H54 (cell line): ENCODE measurements at regions not wholly inside any gene's neighbourhood (a gene's known extent, or its start where the extent isn't known, plus 50 kb on each side); places are given as distances from the start of the nearest gene placed in this dataset.
"Not testable (repeated sequence)": the region's sequence is repeated elsewhere in the genome, so short reads cannot be mapped to it uniquely, and the experiment has no call there.

ENCODE experiments used
- DNase-seq: peaks from one replicate; pipeline ENCODE4 v3.0.0; 2011; ENCODE audit warnings: low spot score, mixed read lengths; ENCODE audit not compliant: insufficient read length
- FAIRE-seq: peaks from 3 replicates; lab custom pipeline; 2011; peaks lifted over from hg19 to GRCh38; lab: Jason Lieb, UNC
- POLR2A ChIP-seq: IDR thresholded peaks from 2 replicates; pipeline ENCODE4 v1.6.1; 2011; ENCODE audit warnings: low read depth, mild to moderate bottlenecking, low read length

- no peak for TF ChIP-seq POLR2A
- FAIRE-seq, result no peak
- no peak for DNase-seq
These were observed 100.8 kb upstream of the RANBP3L start for GRCh38 chr5:36402512-36402906.

- FAIRE-seq (peak; percentile 83), DNase-seq (peak; percentile 44)
- no peak for TF ChIP-seq POLR2A
These were observed 102.1 kb upstream of the RANBP3L start for GRCh38 chr5:36403632-36404311.

- no peak for DNase-seq
- no peak for TF ChIP-seq POLR2A
- no peak for FAIRE-seq
These were observed 104.3 kb upstream of the RANBP3L start for GRCh38 chr5:36406023-36406422.

GRCh38 chr5:36407396-36407795 lies 105.7 kb upstream of the RANBP3L start:
- no peak for DNase-seq
- no peak for TF ChIP-seq POLR2A
- no peak for FAIRE-seq

- not testable (repeated sequence) for DNase-seq
- FAIRE-seq, result peak; percentile 55
These were observed 108.0 kb upstream of the RANBP3L start for GRCh38 chr5:36409711-36410110.

- DNase-seq, FAIRE-seq: not testable (repeated sequence)
These were observed 109.0 kb upstream of the RANBP3L start for GRCh38 chr5:36410672-36411071.

GRCh38 chr5:36414869-36415282 lies 113.2 kb upstream of the RANBP3L start:
- DNase-seq, result no peak
- no peak for TF ChIP-seq POLR2A
- FAIRE-seq, result no peak

- FAIRE-seq, result no peak
- DNase-seq, result no peak
- no peak for TF ChIP-seq POLR2A
These were observed 114.9 kb upstream of the RANBP3L start for GRCh38 chr5:36416605-36417004.

GRCh38 chr5:36417221-36417620 lies 115.5 kb upstream of the RANBP3L start:
- TF ChIP-seq POLR2A, result no peak
- FAIRE-seq (no peak), DNase-seq (no peak)

GRCh38 chr5:36417668-36418067 lies 116.0 kb upstream of the RANBP3L start:
- FAIRE-seq, result no peak
- TF ChIP-seq POLR2A, result no peak
- DNase-seq, result no peak

- no peak for FAIRE-seq
- no peak for DNase-seq
- TF ChIP-seq POLR2A, result no peak
These were observed 116.7 kb upstream of the RANBP3L start for GRCh38 chr5:36418152-36418979.

GRCh38 chr5:36421256-36421655 lies 119.6 kb upstream of the RANBP3L start:
- no peak for TF ChIP-seq POLR2A
- DNase-seq (no peak), FAIRE-seq (no peak)

- FAIRE-seq, result no peak
- DNase-seq, result no peak
- TF ChIP-seq POLR2A, result no peak
These were observed 121.2 kb upstream of the RANBP3L start for GRCh38 chr5:36422952-36423351.

- DNase-seq, result no peak
These were observed 122.0 kb upstream of the RANBP3L start for GRCh38 chr5:36423578-36424307.

GRCh38 chr5:36426070-36426469 lies 124.4 kb upstream of the RANBP3L start:
- not testable (repeated sequence) for DNase-seq, FAIRE-seq

More at GRCh38 chr5:36423578-36424307, 122.0 kb upstream of the RANBP3L start:
- TF ChIP-seq POLR2A, result no peak
- FAIRE-seq, result no peak
